Uterus (tissue), 2 donors: ENCODE measurements at regions not wholly inside any gene's neighbourhood (a gene's known extent, or its start where the extent isn't known, plus 50 kb on each side); places are given as distances from the start of the nearest gene placed in this dataset.

Source experiments
- POLR2A ChIP-seq, 2 donors: fragments of 450-650 bp; IDR thresholded peaks; one replicate each; pipeline ENCODE4 v1.6.1; 2016; ENCODE audit warnings: antibody characterized with exemption in 2 of 2, mild to moderate bottlenecking in 1 of 2, moderate library complexity in 1 of 2
- TF ChIP-seq, protein P1 (sequence below), 4 experiments: fragments of 200-600 bp in 2 of 4; fragments of 450-650 bp in 2 of 4; sonication (generic) in 2 of 4; IDR thresholded peaks; one replicate each; pipeline ENCODE4 v1.5.1; 2016 to 2019; ENCODE audit warnings: antibody characterized with exemption in 4 of 4, mild to moderate bottlenecking in 2 of 4, moderate library complexity in 1 of 4

DNA sequence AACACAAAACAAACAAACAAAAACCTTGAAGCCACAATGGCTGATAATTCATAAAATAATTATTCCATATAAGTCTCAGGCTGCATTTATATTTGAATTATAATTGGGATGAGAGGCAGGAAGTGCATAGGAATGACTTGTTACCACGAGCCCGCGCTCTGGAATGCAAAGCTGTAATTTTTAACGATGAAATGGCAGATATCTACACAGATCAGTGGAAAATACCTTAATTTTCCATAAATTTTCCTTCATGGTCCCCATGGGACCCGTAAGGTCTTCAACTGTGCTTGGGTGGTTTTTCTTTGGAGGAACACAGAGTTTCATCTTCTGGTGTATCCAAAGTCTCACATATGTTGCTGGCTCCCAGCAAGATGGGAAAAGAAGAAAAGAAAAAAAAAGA is 226.8 kb downstream of the SHOX start:
- TF ChIP-seq, protein P1, sequence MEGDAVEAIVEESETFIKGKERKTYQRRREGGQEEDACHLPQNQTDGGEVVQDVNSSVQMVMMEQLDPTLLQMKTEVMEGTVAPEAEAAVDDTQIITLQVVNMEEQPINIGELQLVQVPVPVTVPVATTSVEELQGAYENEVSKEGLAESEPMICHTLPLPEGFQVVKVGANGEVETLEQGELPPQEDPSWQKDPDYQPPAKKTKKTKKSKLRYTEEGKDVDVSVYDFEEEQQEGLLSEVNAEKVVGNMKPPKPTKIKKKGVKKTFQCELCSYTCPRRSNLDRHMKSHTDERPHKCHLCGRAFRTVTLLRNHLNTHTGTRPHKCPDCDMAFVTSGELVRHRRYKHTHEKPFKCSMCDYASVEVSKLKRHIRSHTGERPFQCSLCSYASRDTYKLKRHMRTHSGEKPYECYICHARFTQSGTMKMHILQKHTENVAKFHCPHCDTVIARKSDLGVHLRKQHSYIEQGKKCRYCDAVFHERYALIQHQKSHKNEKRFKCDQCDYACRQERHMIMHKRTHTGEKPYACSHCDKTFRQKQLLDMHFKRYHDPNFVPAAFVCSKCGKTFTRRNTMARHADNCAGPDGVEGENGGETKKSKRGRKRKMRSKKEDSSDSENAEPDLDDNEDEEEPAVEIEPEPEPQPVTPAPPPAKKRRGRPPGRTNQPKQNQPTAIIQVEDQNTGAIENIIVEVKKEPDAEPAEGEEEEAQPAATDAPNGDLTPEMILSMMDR (IDR thresholded peaks at IDR 0.05): no peak
- TF ChIP-seq POLR2A (IDR thresholded peaks at IDR 0.05): no peak
